Ishikawa (cell line): ENCODE measurements at regions not wholly inside any gene's neighbourhood (a gene's known extent, or its start where the extent isn't known, plus 50 kb on each side); places are given as distances from the start of the nearest gene placed in this dataset.
A peak's percentile ranks its signal among the peaks of the same experiment; 100 is the strongest.

Experiments used
- CEBPB ChIP-seq: IDR thresholded peaks from 2 replicates; pipeline ENCODE4 v1.6.1; 2012
- CREB1 ChIP-seq: IDR thresholded peaks from 2 replicates; pipeline ENCODE4 v1.6.1; 2012; ENCODE audit warnings: low read depth
- EGR1 ChIP-seq: IDR thresholded peaks from 2 replicates; pipeline ENCODE4 v1.6.1; 2012
- EP300 ChIP-seq: IDR thresholded peaks from 2 replicates; pipeline ENCODE4 v1.6.1; 2012; ENCODE audit warnings: borderline replicate concordance
- FOXM1 ChIP-seq: IDR thresholded peaks from 2 replicates; pipeline ENCODE4 v1.6.1; 2012; ENCODE audit warnings: low read depth, borderline replicate concordance
- NFIC ChIP-seq: IDR thresholded peaks from 2 replicates; pipeline ENCODE4 v1.6.1; 2012
- RAD21 ChIP-seq: IDR thresholded peaks from 2 replicates; pipeline ENCODE4 v1.6.1; 2012; ENCODE audit warnings: low read depth
- TAF1 ChIP-seq: IDR thresholded peaks from 2 replicates; pipeline ENCODE4 v1.6.1; 2012; ENCODE audit warnings: low read depth, mild to moderate bottlenecking
- TCF12 ChIP-seq: IDR thresholded peaks from 2 replicates; pipeline ENCODE4 v1.6.1; 2012; ENCODE audit warnings: low read depth
- TEAD4 ChIP-seq: IDR thresholded peaks from 2 replicates; pipeline ENCODE4 v1.6.1; 2012
- YY1 ChIP-seq: IDR thresholded peaks from 2 replicates; pipeline ENCODE4 v1.6.1; 2012; ENCODE audit warnings: low read depth
- ZBTB7A ChIP-seq: IDR thresholded peaks from 2 replicates; pipeline ENCODE4 v1.6.1; 2012; ENCODE audit warnings: low read depth
- TF ChIP-seq, protein P1 (sequence below): IDR thresholded peaks from 2 replicates; pipeline ENCODE4 v1.6.1; 2012; ENCODE audit warnings: low read depth, mild to moderate bottlenecking
- TF ChIP-seq, protein P2 (sequence below): IDR thresholded peaks from 2 replicates; pipeline ENCODE4 v1.6.1; 2012
- TF ChIP-seq, protein P3 (sequence below): IDR thresholded peaks from 2 replicates; pipeline ENCODE4 v1.6.1; 2012

DNA sequence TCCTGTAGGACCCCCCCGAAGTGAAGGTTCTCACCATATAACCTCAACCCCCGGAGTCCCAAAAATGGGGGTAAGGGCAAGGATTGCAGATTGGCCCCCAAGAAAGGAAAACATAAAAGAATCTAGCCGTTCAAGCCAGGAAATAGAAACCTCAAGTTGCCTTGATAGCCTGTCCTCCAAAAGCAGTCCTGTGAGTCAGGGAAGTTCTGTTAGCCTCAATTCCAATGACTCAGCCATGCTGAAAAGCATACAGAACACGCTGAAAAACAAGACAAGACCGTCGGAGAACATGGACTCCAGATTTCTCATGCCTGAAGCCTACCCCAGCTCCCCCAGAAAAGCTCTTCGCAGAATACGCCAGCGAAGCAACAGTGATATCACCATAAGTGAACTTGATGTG, 344.2 kb upstream of the RGS6 start:
- TF ChIP-seq, protein P1, sequence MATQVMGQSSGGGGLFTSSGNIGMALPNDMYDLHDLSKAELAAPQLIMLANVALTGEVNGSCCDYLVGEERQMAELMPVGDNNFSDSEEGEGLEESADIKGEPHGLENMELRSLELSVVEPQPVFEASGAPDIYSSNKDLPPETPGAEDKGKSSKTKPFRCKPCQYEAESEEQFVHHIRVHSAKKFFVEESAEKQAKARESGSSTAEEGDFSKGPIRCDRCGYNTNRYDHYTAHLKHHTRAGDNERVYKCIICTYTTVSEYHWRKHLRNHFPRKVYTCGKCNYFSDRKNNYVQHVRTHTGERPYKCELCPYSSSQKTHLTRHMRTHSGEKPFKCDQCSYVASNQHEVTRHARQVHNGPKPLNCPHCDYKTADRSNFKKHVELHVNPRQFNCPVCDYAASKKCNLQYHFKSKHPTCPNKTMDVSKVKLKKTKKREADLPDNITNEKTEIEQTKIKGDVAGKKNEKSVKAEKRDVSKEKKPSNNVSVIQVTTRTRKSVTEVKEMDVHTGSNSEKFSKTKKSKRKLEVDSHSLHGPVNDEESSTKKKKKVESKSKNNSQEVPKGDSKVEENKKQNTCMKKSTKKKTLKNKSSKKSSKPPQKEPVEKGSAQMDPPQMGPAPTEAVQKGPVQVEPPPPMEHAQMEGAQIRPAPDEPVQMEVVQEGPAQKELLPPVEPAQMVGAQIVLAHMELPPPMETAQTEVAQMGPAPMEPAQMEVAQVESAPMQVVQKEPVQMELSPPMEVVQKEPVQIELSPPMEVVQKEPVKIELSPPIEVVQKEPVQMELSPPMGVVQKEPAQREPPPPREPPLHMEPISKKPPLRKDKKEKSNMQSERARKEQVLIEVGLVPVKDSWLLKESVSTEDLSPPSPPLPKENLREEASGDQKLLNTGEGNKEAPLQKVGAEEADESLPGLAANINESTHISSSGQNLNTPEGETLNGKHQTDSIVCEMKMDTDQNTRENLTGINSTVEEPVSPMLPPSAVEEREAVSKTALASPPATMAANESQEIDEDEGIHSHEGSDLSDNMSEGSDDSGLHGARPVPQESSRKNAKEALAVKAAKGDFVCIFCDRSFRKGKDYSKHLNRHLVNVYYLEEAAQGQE: no peak
- TF ChIP-seq, protein P2, sequence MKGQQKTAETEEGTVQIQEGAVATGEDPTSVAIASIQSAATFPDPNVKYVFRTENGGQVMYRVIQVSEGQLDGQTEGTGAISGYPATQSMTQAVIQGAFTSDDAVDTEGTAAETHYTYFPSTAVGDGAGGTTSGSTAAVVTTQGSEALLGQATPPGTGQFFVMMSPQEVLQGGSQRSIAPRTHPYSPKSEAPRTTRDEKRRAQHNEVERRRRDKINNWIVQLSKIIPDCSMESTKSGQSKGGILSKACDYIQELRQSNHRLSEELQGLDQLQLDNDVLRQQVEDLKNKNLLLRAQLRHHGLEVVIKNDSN: no peak
- no peak for TF ChIP-seq EP300

DNA sequence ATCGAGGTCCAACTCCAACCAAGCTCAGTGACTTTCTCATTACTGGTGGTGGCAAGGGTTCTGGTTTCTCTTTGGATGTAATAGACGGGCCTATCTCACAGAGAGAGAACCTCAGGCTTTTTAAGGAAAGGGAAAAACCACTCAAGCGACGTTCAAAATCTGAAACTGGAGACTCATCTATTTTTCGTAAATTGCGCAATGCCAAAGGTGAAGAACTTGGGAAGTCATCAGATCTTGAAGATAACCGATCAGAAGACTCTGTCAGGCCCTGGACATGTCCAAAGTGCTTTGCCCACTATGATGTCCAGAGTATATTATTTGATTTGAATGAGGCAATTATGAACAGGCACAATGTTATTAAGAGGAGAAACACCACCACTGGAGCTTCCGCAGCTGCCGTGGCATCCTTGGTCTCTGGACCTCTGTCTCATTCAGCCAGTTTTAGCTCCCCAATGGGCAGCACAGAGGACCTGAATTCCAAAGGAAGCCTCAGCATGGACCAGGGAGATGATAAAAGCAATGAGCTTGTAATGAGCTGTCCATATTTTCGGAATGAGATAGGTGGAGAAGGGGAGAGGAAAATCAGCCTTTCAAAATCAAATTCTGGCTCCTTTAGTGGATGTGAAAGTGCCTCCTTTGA, 343.5 kb upstream of the RGS6 start:
- TF ChIP-seq YY1 (no peak), ZBTB7A (no peak), CEBPB (peak; percentile 84)

DNA sequence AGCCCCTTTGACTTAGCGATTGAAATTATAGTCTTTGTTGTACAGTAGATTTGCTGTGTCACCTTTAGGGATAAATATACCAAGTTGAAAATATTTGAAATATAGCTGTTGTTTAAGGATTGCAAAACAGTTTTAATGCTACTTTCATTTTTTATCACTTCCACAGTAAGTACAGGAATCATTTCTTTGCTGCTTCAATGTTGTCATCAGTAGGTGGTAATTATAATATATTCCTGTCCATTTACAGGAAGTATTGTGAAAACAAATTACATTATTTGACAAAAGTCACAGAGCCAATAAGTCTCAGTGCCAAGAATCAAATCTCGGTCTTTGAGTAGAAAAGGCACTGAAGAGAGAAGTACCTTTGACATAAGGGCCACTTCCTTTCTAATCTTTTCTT, 342.6 kb upstream of the RGS6 start:
- TF ChIP-seq FOXM1 (no peak), EGR1 (no peak), YY1 (no peak), EP300 (no peak), ZBTB7A (no peak), RAD21 (no peak), CEBPB (no peak), TAF1 (no peak), TCF12 (no peak), CREB1 (no peak), TEAD4 (no peak), NFIC (no peak)
- TF ChIP-seq, protein P2: no peak
- TF ChIP-seq, protein P1: no peak
- TF ChIP-seq, protein P3, sequence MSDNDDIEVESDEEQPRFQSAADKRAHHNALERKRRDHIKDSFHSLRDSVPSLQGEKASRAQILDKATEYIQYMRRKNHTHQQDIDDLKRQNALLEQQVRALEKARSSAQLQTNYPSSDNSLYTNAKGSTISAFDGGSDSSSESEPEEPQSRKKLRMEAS: no peak

DNA sequence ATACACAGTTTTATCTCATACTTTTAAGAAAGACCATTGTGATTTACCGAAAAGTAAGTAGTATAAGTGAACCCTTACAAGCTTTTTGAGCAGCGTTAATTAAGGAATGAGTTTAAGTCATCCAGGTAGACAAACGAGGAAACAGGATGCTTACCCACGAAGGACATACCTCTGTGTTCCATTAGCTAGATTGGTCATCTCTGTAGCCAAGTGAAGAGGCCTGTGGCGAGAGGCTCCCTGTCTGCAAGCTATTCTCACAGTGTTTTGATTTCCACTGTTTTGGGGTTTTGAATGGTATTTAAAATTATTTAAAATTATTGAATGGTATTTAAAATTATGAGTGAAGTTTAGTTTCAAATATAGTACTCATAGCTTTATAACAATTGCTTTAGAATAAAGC, 342.1 kb upstream of the RGS6 start:
- TF ChIP-seq, protein P3: no peak
- TF ChIP-seq CREB1: no peak
- no peak for TF ChIP-seq NFIC

DNA sequence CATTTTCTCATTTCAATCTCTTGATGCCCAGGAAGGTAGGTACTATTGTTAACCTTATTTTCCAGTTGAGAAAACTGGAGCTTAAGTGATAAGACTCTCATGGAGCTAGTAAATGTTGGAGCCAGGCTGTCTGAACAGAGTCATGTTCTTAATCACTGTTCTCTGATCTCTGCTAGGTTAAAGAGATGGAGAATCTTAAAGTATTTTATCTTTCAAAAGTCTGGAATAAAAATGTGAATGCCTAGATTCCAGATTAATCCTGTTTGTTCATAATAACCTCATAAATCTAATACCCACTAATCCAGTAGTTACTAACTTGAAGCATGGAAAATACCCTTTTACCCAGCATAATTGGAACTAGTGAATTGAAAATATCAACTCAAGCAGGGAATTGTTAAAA, 341.0 kb upstream of the RGS6 start:
- TF ChIP-seq NFIC: no peak
- no peak for TF ChIP-seq TAF1
- no peak for TF ChIP-seq CEBPB
- TF ChIP-seq EGR1: no peak
- TF ChIP-seq, protein P2: no peak
- no peak for TF ChIP-seq EP300
- no peak for TF ChIP-seq ZBTB7A
- no peak for TF ChIP-seq TCF12
- TF ChIP-seq, protein P3: no peak
- TF ChIP-seq TEAD4: no peak
- TF ChIP-seq, protein P1: no peak
- no peak for TF ChIP-seq RAD21
- no peak for TF ChIP-seq CREB1
- no peak for TF ChIP-seq YY1
- TF ChIP-seq FOXM1: no peak
